Fibroblast of villous mesenchyme (primary cell): ENCODE measurements at regions not wholly inside any gene's neighbourhood (a gene's known extent, or its start where the extent isn't known, plus 50 kb on each side); places are given as distances from the start of the nearest gene placed in this dataset.

Experiments
- DNase-seq: peaks from one replicate; pipeline ENCODE4 v3.0.0-alpha.2; 2010; ENCODE audit warnings: low read depth
- H3K4me3 ChIP-seq: 2 replicates; pipeline ENCODE4 v1.5.1; 2011; ENCODE audit warnings: low read depth, mild to moderate bottlenecking, low read length
- CTCF ChIP-seq: IDR thresholded peaks from 2 replicates; pipeline ENCODE4 v1.5.1; 2012; ENCODE audit warnings: low read depth, mild to moderate bottlenecking, low read length; ENCODE audit not compliant: insufficient read depth

- DNase-seq = no peak
- H3K4me3 ChIP-seq = no peak overlapping the region
- no peak for TF ChIP-seq CTCF
Measured at GRCh38 chr21:29454179-29454578, 155.5 kb downstream of the BACH1 start.

GRCh38 chr21:29462479-29462878, 163.8 kb downstream of the BACH1 start:
- H3K4me3 ChIP-seq = no peak overlapping the region
- DNase-seq = no peak
- no peak for TF ChIP-seq CTCF

- H3K4me3 ChIP-seq = no peak overlapping the region
- no peak for TF ChIP-seq CTCF
- no peak for DNase-seq
Measured at GRCh38 chr21:29465546-29465945, 166.8 kb downstream of the BACH1 start.

- TF ChIP-seq CTCF = no peak
- no peak for DNase-seq
- no peak overlapping the region for H3K4me3 ChIP-seq
Measured at GRCh38 chr21:29466532-29466931, 167.8 kb downstream of the BACH1 start.

GRCh38 chr21:29470397-29470796, 171.7 kb downstream of the BACH1 start:
- no peak for TF ChIP-seq CTCF
- DNase-seq = peak; percentile 16
- H3K4me3 ChIP-seq = no peak overlapping the region

GRCh38 chr21:29473808-29474207, 175.1 kb downstream of the BACH1 start:
- no peak for TF ChIP-seq CTCF
- no peak for DNase-seq
- no peak overlapping the region for H3K4me3 ChIP-seq

GRCh38 chr21:29475329-29475728, 176.6 kb downstream of the BACH1 start:
- no peak overlapping the region for H3K4me3 ChIP-seq
- DNase-seq = no peak
- no peak for TF ChIP-seq CTCF
